KBM-7 (cell line): ENCODE measurements at regions not wholly inside any gene's neighbourhood (a gene's known extent, or its start where the extent isn't known, plus 50 kb on each side); places are given as distances from the start of the nearest gene placed in this dataset.
A peak's percentile ranks its signal among the peaks of the same experiment; 100 is the strongest.

Source experiments
- DNase-seq: peaks from one replicate; pipeline ENCODE4 v3.0.0-alpha.2; 2015
- in situ Hi-C: fragments of 300-500 bp; cut with MboI; formaldehyde crosslinking; loops from 2 replicates; pipeline ENCODE4 v1.14.3; 2020; ENCODE audit warnings: low sequenced_read_pairs, low pct_unique_long_range_greater_than_20kb, mixed read lengths

DNA sequence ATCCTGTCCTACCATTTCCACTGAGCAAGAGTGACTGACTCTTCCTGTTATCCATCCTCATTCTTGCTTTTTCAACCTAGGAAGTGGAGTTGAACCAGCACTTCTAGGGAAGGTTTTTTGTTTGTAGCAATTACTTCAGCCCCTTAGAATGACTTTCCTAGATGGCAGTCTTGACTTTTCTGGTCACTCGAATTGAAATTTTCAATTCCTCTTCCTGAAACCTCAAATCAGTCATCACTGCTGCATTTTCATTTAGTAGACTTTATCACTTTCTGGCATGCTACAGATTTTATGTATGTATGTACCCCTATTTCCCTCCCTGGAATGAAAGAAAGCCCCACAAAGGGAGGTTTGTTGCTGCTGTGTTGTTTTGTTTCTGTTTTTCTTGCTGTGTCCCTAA is 915.9 kb downstream of the PCDH17 start:
- in situ Hi-C loops = no loop called here

GRCh38 chr13:58566176-58566575 is 934.6 kb downstream of the PCDH17 start:
- no peak for DNase-seq
- in situ Hi-C loops = no loop called here

More for the DNA sequence above, 915.9 kb downstream of the PCDH17 start:
- DNase-seq = no peak

GRCh38 chr13:58573743-58574142 is 942.2 kb downstream of the PCDH17 start:
- DNase-seq = peak; percentile 91
- in situ Hi-C loops = no loop called here

- DNase-seq = no peak
- in situ Hi-C loops = no loop called here
Measured at GRCh38 chr13:58574791-58575190, 943.2 kb downstream of the PCDH17 start.

DNA sequence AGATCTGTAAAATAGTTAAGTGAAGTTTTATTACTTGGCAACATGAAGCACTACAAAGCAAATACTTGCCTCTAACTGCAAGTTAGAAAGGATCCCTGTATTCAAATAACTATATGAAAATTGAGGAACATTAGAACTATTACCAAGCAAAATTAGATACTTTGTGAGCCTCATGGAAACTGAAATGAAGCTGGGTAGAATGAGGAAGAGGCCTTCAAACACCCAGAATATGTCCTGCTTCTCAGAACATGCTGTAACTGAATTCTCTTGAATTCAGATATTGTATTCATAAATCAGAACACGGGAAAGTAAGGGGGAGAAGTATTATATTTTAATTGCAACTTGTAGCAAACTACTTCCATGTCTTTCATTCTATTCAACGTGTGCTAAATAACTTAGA is 947.9 kb downstream of the PCDH17 start:
- in situ Hi-C loops = no loop called here
- DNase-seq = no peak

DNA sequence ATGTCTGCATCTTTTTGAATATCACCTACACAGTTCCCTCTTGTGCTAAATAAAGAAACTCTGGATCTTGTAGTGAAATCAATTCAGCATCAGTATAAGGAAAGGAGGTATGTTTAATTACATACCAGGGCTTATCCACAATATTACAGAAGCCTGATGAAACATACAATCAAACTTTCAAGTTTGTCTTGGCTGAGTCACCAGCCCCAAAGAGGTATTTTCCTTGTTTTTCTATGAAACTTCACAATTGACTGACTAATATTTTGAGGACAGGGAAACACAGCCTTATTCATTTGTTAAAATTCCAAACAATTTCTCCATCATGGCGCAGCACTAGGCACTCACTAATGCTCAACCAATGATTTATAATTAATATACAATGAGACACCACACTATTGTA is 952.4 kb downstream of the PCDH17 start:
- in situ Hi-C loops = no loop called here
- DNase-seq = no peak

- DNase-seq = no peak
- in situ Hi-C loops = no loop called here
Measured at GRCh38 chr13:58584610-58585009, 953.1 kb downstream of the PCDH17 start.

DNA sequence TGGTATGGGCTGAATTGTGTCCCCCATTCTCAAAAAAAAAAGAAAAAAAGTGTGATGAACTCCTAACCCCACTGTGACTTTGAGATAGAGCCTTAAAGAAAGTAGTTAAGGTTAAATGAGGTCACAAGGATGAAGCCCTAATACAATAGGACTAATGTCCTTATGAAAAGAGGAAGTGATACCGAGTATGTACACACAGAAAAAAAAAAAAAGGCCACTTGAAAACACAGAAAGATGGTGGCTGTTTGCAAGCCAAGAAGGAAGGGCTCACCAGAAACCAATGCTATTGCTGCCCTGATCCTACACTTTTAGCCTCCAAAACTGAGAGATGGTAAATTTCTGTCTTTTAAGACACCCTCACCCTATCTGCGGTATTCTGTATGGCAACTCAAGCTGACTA is 955.6 kb downstream of the PCDH17 start:
- in situ Hi-C loops = no loop called here
- DNase-seq = peak; percentile 74

DNA sequence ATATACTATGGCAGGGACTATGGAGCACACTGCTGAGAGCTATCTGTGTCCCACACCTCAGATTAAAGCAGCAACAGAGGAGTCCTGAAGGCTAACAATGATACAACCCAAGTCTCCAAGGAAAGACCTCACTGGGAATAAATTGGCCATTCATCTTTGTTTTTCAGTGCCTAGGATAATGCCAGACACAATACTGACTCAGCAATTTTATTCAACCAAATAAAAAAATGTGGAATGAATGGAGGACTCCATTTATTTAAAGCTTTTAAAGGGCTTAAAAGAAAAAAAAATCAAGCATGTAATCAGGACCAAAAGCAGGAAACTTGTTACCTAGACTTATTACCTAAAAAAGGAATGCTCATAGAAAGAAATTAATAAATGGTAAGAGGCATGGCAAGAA is 960.5 kb downstream of the PCDH17 start:
- DNase-seq = no peak
- in situ Hi-C loops = no loop called here

- in situ Hi-C loops = no loop called here
- no peak for DNase-seq
Measured at GRCh38 chr13:58592786-58593185, 961.2 kb downstream of the PCDH17 start.

DNA sequence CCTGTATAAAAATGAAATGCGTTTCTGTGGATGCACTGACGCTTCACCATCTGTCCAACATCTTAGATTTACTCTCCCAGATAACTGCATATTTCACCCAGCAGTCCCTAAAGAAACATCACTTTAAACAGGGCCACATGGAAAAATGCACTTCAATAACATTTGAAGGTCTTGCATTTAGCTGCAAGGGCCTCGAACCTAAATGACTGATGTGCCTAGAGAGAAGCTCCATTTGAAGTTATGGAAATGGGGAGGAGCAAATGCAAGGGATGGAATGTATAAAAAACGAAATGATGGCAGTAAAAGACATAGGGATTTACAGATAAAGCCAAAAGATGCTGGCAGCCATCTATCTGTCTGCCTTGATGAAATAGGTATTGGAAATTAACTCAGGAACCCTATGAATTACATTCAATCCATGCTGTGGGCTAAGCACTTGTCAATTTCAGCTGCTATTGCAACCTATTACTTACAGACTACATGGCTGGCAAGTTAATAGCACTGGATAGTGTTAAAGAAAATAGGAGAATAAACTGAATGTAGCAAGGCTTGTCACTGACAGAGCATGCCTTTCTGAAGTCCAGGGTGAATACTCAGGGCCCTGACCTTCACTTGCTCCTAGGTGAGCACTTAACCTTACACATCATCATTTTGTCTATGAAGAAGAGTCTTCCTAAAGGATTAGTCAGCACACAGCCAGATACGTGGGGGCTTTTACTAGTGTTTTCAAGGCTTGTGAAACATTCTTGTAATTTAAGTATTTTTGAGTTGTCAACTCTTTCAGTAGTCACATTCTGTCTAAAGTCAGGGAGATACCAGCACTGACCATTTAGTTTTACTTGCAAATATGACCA is 963.4 kb downstream of the PCDH17 start:
- no peak for DNase-seq
- in situ Hi-C loops = no loop called here

- in situ Hi-C loops = no loop called here
- DNase-seq = no peak
Measured at GRCh38 chr13:58597552-58597951, 966.0 kb downstream of the PCDH17 start.

DNA sequence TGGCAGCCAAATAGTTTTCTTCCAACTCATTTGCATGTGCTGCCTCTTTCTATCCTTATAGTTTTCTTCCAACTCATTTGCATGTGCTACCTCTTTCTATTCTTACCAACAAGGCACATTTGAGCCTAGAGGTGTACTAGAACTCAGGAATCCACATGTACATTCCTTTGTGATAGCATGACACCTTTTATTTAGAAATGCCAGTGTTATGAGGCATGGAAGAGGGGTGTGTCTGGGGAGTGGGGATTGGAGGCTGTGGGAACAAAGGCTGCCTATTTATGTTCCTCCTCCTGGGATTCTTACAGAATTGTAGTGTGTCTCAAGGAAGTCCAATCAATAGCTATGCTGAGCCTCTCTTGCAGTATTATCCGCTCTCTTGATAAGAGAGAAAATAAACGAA is 966.7 kb downstream of the PCDH17 start:
- DNase-seq = no peak
- in situ Hi-C loops = no loop called here

DNA sequence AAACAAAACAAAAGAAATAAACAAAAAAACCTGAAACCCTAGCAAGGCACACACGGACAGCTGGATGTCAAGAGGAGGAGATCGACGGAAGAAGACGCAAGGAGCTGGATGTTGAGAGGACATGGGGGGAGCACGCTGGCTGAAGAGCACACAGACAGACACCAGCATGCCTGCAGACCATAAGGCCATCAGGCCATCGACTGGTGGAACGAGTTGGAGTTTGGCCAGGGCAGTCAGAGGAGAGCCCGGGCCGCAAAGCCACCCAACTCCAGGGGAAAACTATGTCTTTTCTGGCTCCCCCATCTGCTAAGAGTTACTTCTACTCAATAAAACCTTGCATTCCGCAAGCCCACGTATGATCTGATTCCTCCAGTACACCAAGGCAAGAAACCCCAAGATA is 979.6 kb downstream of the PCDH17 start:
- no peak for DNase-seq
- in situ Hi-C loops = no loop called here

DNA sequence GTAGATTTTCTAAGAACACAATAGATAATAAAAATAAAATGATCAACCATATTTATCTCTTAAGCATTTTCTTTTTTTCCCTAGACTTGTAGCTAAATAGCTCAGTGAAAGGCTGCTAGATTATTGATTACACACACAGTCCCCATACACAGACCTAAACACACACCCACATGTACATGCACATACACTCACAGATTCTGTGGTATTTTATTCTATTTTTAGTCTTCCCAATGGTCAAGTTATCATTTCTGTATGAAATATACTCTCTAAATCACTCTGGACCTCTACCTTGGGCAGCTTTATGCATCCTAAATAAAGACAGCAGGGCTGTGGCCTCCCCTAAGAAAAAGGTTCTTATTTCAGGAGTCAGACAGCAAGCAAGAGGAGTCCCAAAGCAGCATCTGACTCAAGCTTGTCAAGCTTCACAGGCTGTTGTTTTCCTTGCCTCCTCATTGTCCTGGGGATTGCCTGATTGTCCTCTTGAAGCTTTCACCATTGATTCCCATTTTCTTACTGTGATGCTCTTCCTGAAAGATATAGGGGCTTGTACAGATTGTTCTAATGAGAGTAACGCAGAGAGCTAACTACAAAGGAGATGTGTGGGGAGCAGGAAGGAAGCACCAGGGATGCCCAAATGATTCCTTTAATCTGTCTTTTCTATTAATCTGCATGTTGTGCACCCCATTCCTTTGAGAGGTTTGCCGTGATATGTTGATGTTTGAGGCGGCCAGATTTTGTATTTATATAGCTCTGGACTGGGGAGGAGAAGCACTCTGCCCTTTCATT is 986.5 kb downstream of the PCDH17 start:
- DNase-seq = no peak
- in situ Hi-C loops = no loop called here

DNA sequence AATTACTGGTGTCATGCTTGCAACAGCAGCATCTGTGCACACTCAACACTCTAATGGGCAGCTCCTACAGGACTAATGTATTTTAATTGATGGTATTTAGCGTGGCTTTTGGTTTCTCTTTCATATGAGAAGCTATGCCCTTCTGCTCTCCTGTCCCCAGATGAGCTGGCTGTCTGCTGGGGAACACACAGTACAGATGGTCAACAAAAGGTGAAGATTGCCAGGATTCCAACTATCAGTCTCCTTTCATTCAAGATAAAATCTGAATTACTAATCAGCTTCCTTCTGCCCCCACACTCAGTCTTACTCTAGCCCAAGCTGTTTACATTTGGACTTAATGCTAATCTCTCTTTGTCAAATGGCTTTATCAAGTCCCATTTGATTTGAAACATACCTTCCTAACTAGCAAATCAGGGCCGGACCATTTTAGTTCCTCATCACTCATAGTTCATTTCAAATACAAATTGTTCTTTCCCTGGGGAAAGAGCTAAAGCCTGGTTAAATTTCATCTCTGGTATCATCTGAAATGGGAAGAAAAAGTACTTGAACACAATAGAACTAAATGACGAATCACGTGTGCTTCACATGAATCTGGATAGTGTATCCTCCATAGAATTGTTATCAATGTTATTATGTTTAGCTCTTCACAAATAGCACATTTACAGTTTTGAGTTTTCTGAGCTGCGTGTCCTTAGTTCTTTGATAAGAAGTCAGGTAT is 988.0 kb downstream of the PCDH17 start:
- DNase-seq = no peak
- in situ Hi-C loops = no loop called here

GRCh38 chr13:58620176-58620575 is 988.6 kb downstream of the PCDH17 start:
- DNase-seq = no peak
- in situ Hi-C loops = no loop called here

- no peak for DNase-seq
- in situ Hi-C loops = no loop called here
Measured at GRCh38 chr13:58625703-58626389, 994.3 kb downstream of the PCDH17 start.

DNA sequence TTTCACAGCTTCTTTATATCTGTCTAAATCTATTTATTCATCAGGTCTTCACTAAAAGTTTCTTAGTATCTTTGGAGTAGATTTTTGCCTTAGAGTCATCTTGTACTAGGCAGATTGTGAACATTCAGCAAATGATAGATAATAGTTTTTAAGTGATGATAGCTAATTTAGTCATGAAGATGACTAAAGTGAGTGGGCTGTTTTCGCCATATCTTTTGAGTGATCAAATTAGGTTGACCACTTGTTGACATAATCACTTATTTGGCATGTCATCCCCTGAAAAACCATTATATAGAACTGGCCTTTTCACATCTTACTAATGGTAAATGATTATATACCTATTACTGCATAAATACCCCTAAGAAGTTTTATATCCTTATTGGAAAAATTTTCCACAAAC is 999.2 kb downstream of the PCDH17 start:
- DNase-seq = no peak
- in situ Hi-C loops = no loop called here
